ENCODE measurements at regions not wholly inside any gene's neighbourhood (a gene's known extent, or its start where the extent isn't known, plus 50 kb on each side); places are given as distances from the start of the nearest gene placed in this dataset.

DNA sequence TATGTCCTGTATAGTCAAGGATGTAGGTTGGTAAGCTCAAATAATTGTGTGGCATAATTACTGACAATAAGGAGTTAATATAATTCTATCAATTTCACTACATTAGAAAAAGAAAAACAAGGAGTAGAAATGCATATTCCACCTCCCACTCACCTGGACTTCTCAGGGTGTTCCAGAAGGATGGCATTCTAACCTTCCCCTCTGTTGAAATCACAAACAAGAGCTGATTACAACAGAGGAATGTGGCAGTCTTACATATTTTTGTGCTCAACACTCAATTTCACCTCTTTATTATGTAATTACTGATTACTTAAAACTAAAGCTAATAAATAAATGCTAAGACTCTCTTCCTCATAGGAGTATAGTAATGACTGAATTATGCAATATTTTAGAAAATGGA is 745.3 kb downstream of the DTWD2 start:
- TF ChIP-seq, protein P1, sequence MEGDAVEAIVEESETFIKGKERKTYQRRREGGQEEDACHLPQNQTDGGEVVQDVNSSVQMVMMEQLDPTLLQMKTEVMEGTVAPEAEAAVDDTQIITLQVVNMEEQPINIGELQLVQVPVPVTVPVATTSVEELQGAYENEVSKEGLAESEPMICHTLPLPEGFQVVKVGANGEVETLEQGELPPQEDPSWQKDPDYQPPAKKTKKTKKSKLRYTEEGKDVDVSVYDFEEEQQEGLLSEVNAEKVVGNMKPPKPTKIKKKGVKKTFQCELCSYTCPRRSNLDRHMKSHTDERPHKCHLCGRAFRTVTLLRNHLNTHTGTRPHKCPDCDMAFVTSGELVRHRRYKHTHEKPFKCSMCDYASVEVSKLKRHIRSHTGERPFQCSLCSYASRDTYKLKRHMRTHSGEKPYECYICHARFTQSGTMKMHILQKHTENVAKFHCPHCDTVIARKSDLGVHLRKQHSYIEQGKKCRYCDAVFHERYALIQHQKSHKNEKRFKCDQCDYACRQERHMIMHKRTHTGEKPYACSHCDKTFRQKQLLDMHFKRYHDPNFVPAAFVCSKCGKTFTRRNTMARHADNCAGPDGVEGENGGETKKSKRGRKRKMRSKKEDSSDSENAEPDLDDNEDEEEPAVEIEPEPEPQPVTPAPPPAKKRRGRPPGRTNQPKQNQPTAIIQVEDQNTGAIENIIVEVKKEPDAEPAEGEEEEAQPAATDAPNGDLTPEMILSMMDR (IDR thresholded peaks at IDR 0.05), result no peak
- TF ChIP-seq POLR2A (IDR thresholded peaks at IDR 0.05; ENCODE audit: low read length) (no peak), EP300 (IDR thresholded peaks at IDR 0.05) (no peak), SMC3 (IDR thresholded peaks at IDR 0.05) (no peak)
- TF ChIP-seq, protein P2, sequence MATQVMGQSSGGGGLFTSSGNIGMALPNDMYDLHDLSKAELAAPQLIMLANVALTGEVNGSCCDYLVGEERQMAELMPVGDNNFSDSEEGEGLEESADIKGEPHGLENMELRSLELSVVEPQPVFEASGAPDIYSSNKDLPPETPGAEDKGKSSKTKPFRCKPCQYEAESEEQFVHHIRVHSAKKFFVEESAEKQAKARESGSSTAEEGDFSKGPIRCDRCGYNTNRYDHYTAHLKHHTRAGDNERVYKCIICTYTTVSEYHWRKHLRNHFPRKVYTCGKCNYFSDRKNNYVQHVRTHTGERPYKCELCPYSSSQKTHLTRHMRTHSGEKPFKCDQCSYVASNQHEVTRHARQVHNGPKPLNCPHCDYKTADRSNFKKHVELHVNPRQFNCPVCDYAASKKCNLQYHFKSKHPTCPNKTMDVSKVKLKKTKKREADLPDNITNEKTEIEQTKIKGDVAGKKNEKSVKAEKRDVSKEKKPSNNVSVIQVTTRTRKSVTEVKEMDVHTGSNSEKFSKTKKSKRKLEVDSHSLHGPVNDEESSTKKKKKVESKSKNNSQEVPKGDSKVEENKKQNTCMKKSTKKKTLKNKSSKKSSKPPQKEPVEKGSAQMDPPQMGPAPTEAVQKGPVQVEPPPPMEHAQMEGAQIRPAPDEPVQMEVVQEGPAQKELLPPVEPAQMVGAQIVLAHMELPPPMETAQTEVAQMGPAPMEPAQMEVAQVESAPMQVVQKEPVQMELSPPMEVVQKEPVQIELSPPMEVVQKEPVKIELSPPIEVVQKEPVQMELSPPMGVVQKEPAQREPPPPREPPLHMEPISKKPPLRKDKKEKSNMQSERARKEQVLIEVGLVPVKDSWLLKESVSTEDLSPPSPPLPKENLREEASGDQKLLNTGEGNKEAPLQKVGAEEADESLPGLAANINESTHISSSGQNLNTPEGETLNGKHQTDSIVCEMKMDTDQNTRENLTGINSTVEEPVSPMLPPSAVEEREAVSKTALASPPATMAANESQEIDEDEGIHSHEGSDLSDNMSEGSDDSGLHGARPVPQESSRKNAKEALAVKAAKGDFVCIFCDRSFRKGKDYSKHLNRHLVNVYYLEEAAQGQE (IDR thresholded peaks at IDR 0.05), result no peak
